GM18858 (cell line): ENCODE measurements at regions not wholly inside any gene's neighbourhood (a gene's known extent, or its start where the extent isn't known, plus 50 kb on each side); places are given as distances from the start of the nearest gene placed in this dataset.

Source experiments
- ATAC-seq: cut with Tn5 transposase; IDR thresholded peaks from one replicate; pipeline ENCODE4 v1.9.1; 2021; ENCODE audit not compliant: unreplicated experiment

GRCh38 chr2:220991972-220992371 is 580.1 kb downstream of the EPHA4 start:
- no peak for ATAC-seq

GRCh38 chr2:220994846-220995245 is 577.3 kb downstream of the EPHA4 start:
- ATAC-seq: no peak

- ATAC-seq: no peak
Observed at GRCh38 chr2:220995581-220995980, 576.5 kb downstream of the EPHA4 start.

GRCh38 chr2:220998156-220998555 is 573.9 kb downstream of the EPHA4 start:
- ATAC-seq: no peak

GRCh38 chr2:220999356-220999755 is 572.7 kb downstream of the EPHA4 start:
- no peak for ATAC-seq

GRCh38 chr2:221001381-221001801 is 570.7 kb downstream of the EPHA4 start:
- no peak for ATAC-seq

- no peak for ATAC-seq
Observed at GRCh38 chr2:221002101-221002685, 569.9 kb downstream of the EPHA4 start.

GRCh38 chr2:221005338-221005737 is 566.8 kb downstream of the EPHA4 start:
- ATAC-seq: no peak

GRCh38 chr2:221006084-221006483 is 566.0 kb downstream of the EPHA4 start:
- no peak for ATAC-seq

GRCh38 chr2:221016551-221016950 is 555.6 kb downstream of the EPHA4 start:
- ATAC-seq: no peak

- no peak for ATAC-seq
Observed at GRCh38 chr2:221018262-221018661, 553.8 kb downstream of the EPHA4 start.

- ATAC-seq: no peak
Observed at GRCh38 chr2:221019668-221020067, 552.4 kb downstream of the EPHA4 start.

GRCh38 chr2:221022554-221022953 is 549.5 kb downstream of the EPHA4 start:
- no peak for ATAC-seq

GRCh38 chr2:221025398-221025797 is 546.7 kb downstream of the EPHA4 start:
- ATAC-seq: no peak

- no peak for ATAC-seq
Observed at GRCh38 chr2:221034026-221034701, 537.9 kb downstream of the EPHA4 start.

- no peak for ATAC-seq
Observed at GRCh38 chr2:221034973-221035372, 537.1 kb downstream of the EPHA4 start.

- ATAC-seq: no peak
Observed at GRCh38 chr2:221042926-221043325, 529.2 kb downstream of the EPHA4 start.

- ATAC-seq: no peak
Observed at GRCh38 chr2:221044781-221045180, 527.3 kb downstream of the EPHA4 start.

- ATAC-seq: peak; percentile 55
Observed at GRCh38 chr2:221050020-221050795, 521.9 kb downstream of the EPHA4 start.

GRCh38 chr2:221051162-221051561 is 520.9 kb downstream of the EPHA4 start:
- no peak for ATAC-seq

GRCh38 chr2:221060376-221060775 is 511.7 kb downstream of the EPHA4 start:
- ATAC-seq: no peak

- ATAC-seq: no peak
Observed at GRCh38 chr2:221063568-221063967, 508.5 kb downstream of the EPHA4 start.
